Neural progenitor cell (in vitro differentiated cells): ENCODE measurements at regions not wholly inside any gene's neighbourhood (a gene's known extent, or its start where the extent isn't known, plus 50 kb on each side); places are given as distances from the start of the nearest gene placed in this dataset.

Experiments used
- DNase-seq: peaks from one replicate; pipeline ENCODE4 v3.0.0-alpha.2; 2016; ENCODE audit warnings: low spot score
- H2AFZ ChIP-seq: fragments of 200-600 bp; sonication (generic); replicated peaks from 2 replicates; pipeline ENCODE4 v1.6.1; 2016; ENCODE audit warnings: antibody characterized with exemption
- H3F3A ChIP-seq: fragments of 200-600 bp; sonication (generic); 2 replicates; pipeline ENCODE4 v1.6.1; 2016; ENCODE audit warnings: antibody characterized with exemption, low read depth
- H3K27ac ChIP-seq: fragments of 200-600 bp; sonication (generic); 2 replicates; pipeline ENCODE4 v1.5.1; 2016; ENCODE audit warnings: mild to moderate bottlenecking
- H3K27me3 ChIP-seq: fragments of 200-600 bp; sonication (generic); 2 replicates; pipeline ENCODE4 v1.6.1; 2016; ENCODE audit warnings: mild to moderate bottlenecking, moderate library complexity
- H3K36me3 ChIP-seq: fragments of 200-600 bp; sonication (generic); 2 replicates; pipeline ENCODE4 v1.5.1; 2016
- H3K4me1 ChIP-seq: fragments of 200-600 bp; sonication (generic); 2 replicates; pipeline ENCODE4 v1.6.1; 2016; ENCODE audit warnings: mixed run types
- H3K4me2 ChIP-seq: fragments of 200-600 bp; sonication (generic); 2 replicates; pipeline ENCODE4 v1.6.1; 2016
- H3K4me3 ChIP-seq: fragments of 200-600 bp; sonication (generic); 2 replicates; pipeline ENCODE4 v1.5.1; 2016
- H3K79me2 ChIP-seq: fragments of 200-600 bp; sonication (generic); 2 replicates; pipeline ENCODE4 v1.6.1; 2016; ENCODE audit warnings: low read depth
- H3K9ac ChIP-seq: fragments of 200-600 bp; sonication (generic); 2 replicates; pipeline ENCODE4 v1.6.1; 2016
- H3K9me3 ChIP-seq: fragments of 200-600 bp; sonication (generic); 2 replicates; pipeline ENCODE4 v1.5.1; 2016; ENCODE audit warnings: low read depth
- H4K20me1 ChIP-seq: fragments of 200-600 bp; sonication (generic); 2 replicates; pipeline ENCODE4 v1.6.1; 2016; ENCODE audit warnings: low read depth
- H3K27ac Mint-ChIP-seq: 3 replicates; pipeline ENCODE4 v1.8.0; 2021; ENCODE audit warnings: mixed read lengths
- H3K27me3 Mint-ChIP-seq: 2 replicates; pipeline ENCODE4 v1.8.0; 2022; ENCODE audit warnings: low read depth, mild to moderate bottlenecking, inconsistent platforms, moderate library complexity, mixed read lengths; ENCODE audit not compliant: insufficient read depth
- H3K36me3 Mint-ChIP-seq: 3 replicates; pipeline ENCODE4 v1.8.0; 2021; ENCODE audit warnings: mixed read lengths
- H3K4me1 Mint-ChIP-seq: 3 replicates; pipeline ENCODE4 v1.8.0; 2021; ENCODE audit warnings: mixed read lengths
- H3K4me3 Mint-ChIP-seq: 3 replicates; pipeline ENCODE4 v1.8.0; 2021; ENCODE audit warnings: mild to moderate bottlenecking, moderate library complexity, mixed read lengths
- H3K9me3 Mint-ChIP-seq: 3 replicates; pipeline ENCODE4 v1.8.0; 2020; ENCODE audit warnings: mixed read lengths
- CTCF ChIP-seq: fragments of 200-600 bp; sonication (generic); IDR thresholded peaks from 2 replicates; pipeline ENCODE4 v1.5.1; 2017; ENCODE audit warnings: antibody characterized with exemption, mild to moderate bottlenecking
- EZH2 ChIP-seq: fragments of 200-600 bp; sonication (generic); IDR thresholded peaks from 2 replicates; pipeline ENCODE4 v1.6.1; 2017; ENCODE audit warnings: antibody characterized with exemption, mild to moderate bottlenecking, moderate library complexity
- EZH2phosphoT487 ChIP-seq: fragments of 200-600 bp; sonication (generic); IDR thresholded peaks from 2 replicates; pipeline ENCODE4 v1.6.1; 2017; ENCODE audit warnings: antibody characterized with exemption

GRCh38 chr10:132133449-132134240, 53.1 kb upstream of the DPYSL4 start:
- Histone ChIP-seq H3K9ac (no peak overlapping the region), H3K27ac (no peak overlapping the region), H3K4me3 (no peak overlapping the region), H3K27me3 (no peaks in the 10 kb centered on the region), H4K20me1 (no peaks in the 10 kb centered on the region), H2AFZ (no peak overlapping the region), H3K4me1 (no peaks in the 10 kb centered on the region), H3F3A (no peaks in the 10 kb centered on the region), H3K79me2 (no peaks in the 10 kb centered on the region), H3K4me2 (no peak overlapping the region), H3K36me3 (no peaks in the 10 kb centered on the region), H3K9me3 (no peaks in the 10 kb centered on the region)
- Mint-ChIP-seq H3K4me1 (peaks cover 14% of the 10 kb centered on the region), H3K4me3 (no peak overlapping the region), H3K36me3 (no peaks in the 10 kb centered on the region), H3K9me3 (no peaks in the 10 kb centered on the region), H3K27me3 (peaks cover 3% of the 10 kb centered on the region), H3K27ac (peak overlapping the region; percentile 87)
- TF ChIP-seq CTCF, result no peak
- TF ChIP-seq EZH2phosphoT487, result no peak
- TF ChIP-seq EZH2, result no peak
- DNase-seq, result no peak

DNA sequence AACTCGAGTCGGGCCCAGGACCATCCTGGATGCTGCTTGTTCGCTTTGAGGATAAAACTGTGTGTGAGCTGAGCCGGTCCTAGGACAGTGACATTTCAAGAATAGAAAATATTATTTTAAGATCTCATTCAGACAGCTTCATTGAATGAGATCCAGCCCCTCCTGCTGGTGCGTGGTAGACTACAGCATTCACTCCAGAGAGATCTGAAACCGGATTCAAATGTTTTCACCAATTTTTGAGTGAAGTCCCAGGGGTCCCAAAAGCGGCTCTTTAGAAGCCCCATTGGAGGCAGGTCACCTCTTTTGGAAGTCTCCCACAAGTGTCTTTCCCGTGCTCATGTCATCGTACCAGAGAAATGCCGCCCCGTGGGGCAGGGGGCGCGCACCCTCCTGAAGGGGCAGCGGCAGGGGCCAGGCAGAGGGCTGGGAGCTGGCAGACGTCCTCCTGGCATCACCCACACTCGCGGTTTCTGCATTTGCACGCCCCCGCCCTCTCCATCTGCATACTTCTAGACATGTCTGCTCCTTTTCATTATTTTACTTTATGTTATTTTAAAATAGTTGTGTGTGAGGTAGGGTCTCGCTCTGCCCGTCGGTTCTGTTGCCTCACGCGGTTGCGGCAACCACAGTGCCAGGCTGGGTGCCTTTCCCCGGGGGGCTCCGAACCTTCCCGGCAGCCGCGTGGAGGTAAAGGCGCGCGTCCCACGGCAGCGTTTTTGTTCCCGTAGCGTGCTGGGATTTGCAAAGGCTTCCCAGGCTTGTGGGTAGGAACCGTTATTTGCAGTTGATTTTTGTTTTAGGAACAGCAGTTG, 52.3 kb upstream of the DPYSL4 start:
- TF ChIP-seq EZH2 (no peak), EZH2phosphoT487 (no peak), CTCF (no peak)
- no peaks in the 10 kb centered on the region for H3K4me1 ChIP-seq
- no peaks in the 10 kb centered on the region for H3K9me3 ChIP-seq
- no peak overlapping the region for H3K4me3 Mint-ChIP-seq
- no peak overlapping the region for H3K4me3 ChIP-seq
- H3K9me3 Mint-ChIP-seq, result no peaks in the 10 kb centered on the region
- no peaks in the 10 kb centered on the region for H3K79me2 ChIP-seq
- no peak overlapping the region for H3K27ac ChIP-seq
- H3K36me3 ChIP-seq, result no peaks in the 10 kb centered on the region
- DNase-seq, result no peak
- no peak overlapping the region for H3K4me2 ChIP-seq
- peaks cover 3% of the 10 kb centered on the region for H3K27me3 Mint-ChIP-seq
- no peaks in the 10 kb centered on the region for H3F3A ChIP-seq
- H3K4me1 Mint-ChIP-seq, result peaks cover 14% of the 10 kb centered on the region
- peak overlapping the region; percentile 87 for H3K27ac Mint-ChIP-seq
- no peaks in the 10 kb centered on the region for H4K20me1 ChIP-seq
- no peak overlapping the region for H2AFZ ChIP-seq
- no peaks in the 10 kb centered on the region for H3K27me3 ChIP-seq
- no peak overlapping the region for H3K9ac ChIP-seq
- H3K36me3 Mint-ChIP-seq, result no peaks in the 10 kb centered on the region

GRCh38 chr10:132135053-132135872, 51.5 kb upstream of the DPYSL4 start:
- Histone ChIP-seq H2AFZ (no peak overlapping the region), H3K4me3 (no peak overlapping the region), H3K27me3 (no peaks in the 10 kb centered on the region), H3F3A (no peaks in the 10 kb centered on the region), H3K9me3 (no peaks in the 10 kb centered on the region), H3K79me2 (no peaks in the 10 kb centered on the region), H3K4me2 (no peak overlapping the region), H3K4me1 (no peaks in the 10 kb centered on the region), H3K27ac (no peak overlapping the region), H3K36me3 (no peaks in the 10 kb centered on the region), H3K9ac (no peak overlapping the region), H4K20me1 (no peaks in the 10 kb centered on the region)
- DNase-seq, result no peak
- H3K9me3 Mint-ChIP-seq, result no peaks in the 10 kb centered on the region
- peaks cover 3% of the 10 kb centered on the region for H3K27me3 Mint-ChIP-seq
- H3K36me3 Mint-ChIP-seq, result no peaks in the 10 kb centered on the region
- H3K4me1 Mint-ChIP-seq, result peaks cover 14% of the 10 kb centered on the region
- H3K4me3 Mint-ChIP-seq, result no peak overlapping the region
- H3K27ac Mint-ChIP-seq, result no peak overlapping the region
- TF ChIP-seq EZH2 (no peak), EZH2phosphoT487 (no peak), CTCF (no peak)
